Gastroesophageal sphincter (tissue), 4 donors: ENCODE measurements at regions not wholly inside any gene's neighbourhood (a gene's known extent, or its start where the extent isn't known, plus 50 kb on each side); places are given as distances from the start of the nearest gene placed in this dataset.

Experiments used
- ATAC-seq: fragments of 150-250 bp; one replicate; pipeline ENCODE4 v1.9.1; 2016; ENCODE audit warnings: mild to moderate bottlenecking, moderate library complexity
- H3K27ac ChIP-seq, 4 donors: fragments of 200-600 bp; sonication (generic) in 3 of 4; 1 replicate in 3 of 4; 2 replicates in 1 of 4; pipeline ENCODE4 v1.5.1; 2016 to 2019
- H3K27me3 ChIP-seq: fragments of 200-600 bp; sonication (generic); one replicate; pipeline ENCODE4 v1.5.1; 2019
- H3K36me3 ChIP-seq, 2 donors: fragments of 200-600 bp; sonication (generic); one replicate each; pipeline ENCODE4 v1.5.1; 2019; ENCODE audit warnings: control low read depth in 1 of 2
- H3K4me1 ChIP-seq, 3 donors: fragments of 200-600 bp; sonication (generic); 1 replicate in 2 of 3; 2 replicates in 1 of 3; pipeline ENCODE4 v1.5.1; 2016 to 2019; ENCODE audit warnings: control low read depth in 2 of 3
- H3K4me3 ChIP-seq, 2 donors: fragments of 200-600 bp; sonication (generic); one replicate each; pipeline ENCODE4 v1.5.1; 2019; ENCODE audit warnings: mild to moderate bottlenecking in 1 of 2, moderate library complexity in 1 of 2
- H3K9me3 ChIP-seq, 3 donors: fragments of 200-600 bp; sonication (generic); one replicate each; pipeline ENCODE4 v1.5.1; 2017 to 2019; ENCODE audit warnings: control low read depth in 2 of 3
- CTCF ChIP-seq, 4 experiments: fragments of 200-600 bp in 2 of 4; fragments of 450-650 bp in 2 of 4; sonication (generic) in 1 of 4; IDR thresholded peaks; one replicate each; pipeline ENCODE4 v1.5.1; 2017 to 2019; ENCODE audit warnings: antibody characterized with exemption in 4 of 4, mild to moderate bottlenecking in 2 of 4, moderate library complexity in 2 of 4
- EP300 ChIP-seq: sonication (generic); formaldehyde crosslinking; IDR thresholded peaks from one replicate; pipeline ENCODE4 v1.6.1; 2017; ENCODE audit warnings: antibody characterized with exemption, mild to moderate bottlenecking
- POLR2A ChIP-seq, 2 donors: fragments of 450-650 bp; IDR thresholded peaks; one replicate each; pipeline ENCODE4 v1.6.1; 2017; ENCODE audit warnings: antibody characterized with exemption in 2 of 2, mild to moderate bottlenecking in 2 of 2, moderate library complexity in 1 of 2
- POLR2AphosphoS5 ChIP-seq: sonication (generic); formaldehyde crosslinking; IDR thresholded peaks from one replicate; pipeline ENCODE4 v1.6.1; 2017; ENCODE audit warnings: antibody characterized with exemption
- WGBS, 2 donors: methylation state at CpG; one replicate each; pipeline ENCODE4 v1.1.5; 2018; ENCODE audit warnings: low coverage in 1 of 2; 5-methylcytosine and 5-hydroxymethylcytosine counted together

GRCh38 chr11:111035746-111036145 is 209.8 kb upstream of the POU2AF2 start:
- Histone ChIP-seq H3K4me3 (no peak overlapping the region), H3K36me3 (no peaks in the 10 kb centered on the region), H3K27ac (no peak overlapping the region), H3K4me1 (no peaks in the 10 kb centered on the region), H3K9me3 (no peaks in the 10 kb centered on the region), H3K27me3 (no peaks in the 10 kb centered on the region)
- no peak for ATAC-seq
- no peak for TF ChIP-seq CTCF (IDR thresholded peaks at IDR 0.05)
- no peak for TF ChIP-seq POLR2AphosphoS5
- no peak for TF ChIP-seq EP300
- no peak for TF ChIP-seq POLR2A (IDR thresholded peaks at IDR 0.05)
- 50% methylated on average over 1 of the region's 1 CpG; no CpG with 5 or more reads in 1 of the 2 donors for WGBS, 2 donors

- no peak for ATAC-seq
- Histone ChIP-seq H3K27me3 (no peaks in the 10 kb centered on the region), H3K27ac (no peak overlapping the region), H3K4me1 (no peaks in the 10 kb centered on the region), H3K36me3 (no peaks in the 10 kb centered on the region), H3K9me3 (peaks cover 0 to 6% (median 0%) of the 10 kb centered on the region in 3 donors), H3K4me3 (no peak overlapping the region)
- TF ChIP-seq CTCF (IDR thresholded peaks at IDR 0.05) (no peak), POLR2AphosphoS5 (no peak), EP300 (no peak), POLR2A (IDR thresholded peaks at IDR 0.05) (no peak)
Measured at GRCh38 chr11:111026241-111026640, 219.3 kb upstream of the POU2AF2 start.

GRCh38 chr11:111021131-111021530 is 224.4 kb upstream of the POU2AF2 start:
- no peaks in the 10 kb centered on the region for H3K9me3 ChIP-seq
- no peaks in the 10 kb centered on the region for H3K36me3 ChIP-seq
- no peak overlapping the region for H3K4me3 ChIP-seq
- no peaks in the 10 kb centered on the region for H3K27me3 ChIP-seq
- no peak for TF ChIP-seq EP300
- TF ChIP-seq POLR2A (IDR thresholded peaks at IDR 0.05): no peak
- no peak for TF ChIP-seq CTCF (IDR thresholded peaks at IDR 0.05)
- TF ChIP-seq POLR2AphosphoS5: no peak
- ATAC-seq: no peak
- H3K27ac ChIP-seq: no peak overlapping the region
- WGBS, 2 donors: 79% methylated on average over 4 of the region's 5 CpGs; no CpG with 5 or more reads in 1 of the 2 donors
- H3K4me1 ChIP-seq: no peaks in the 10 kb centered on the region

GRCh38 chr11:111019871-111020670 is 225.5 kb upstream of the POU2AF2 start:
- 50 to 77% methylated on average over 5 to 10 of the region's 10 CpGs for WGBS, 2 donors
- Histone ChIP-seq H3K4me3 (no peak overlapping the region), H3K27me3 (no peaks in the 10 kb centered on the region), H3K9me3 (no peaks in the 10 kb centered on the region), H3K36me3 (no peaks in the 10 kb centered on the region), H3K4me1 (no peaks in the 10 kb centered on the region), H3K27ac (peak overlapping the region in 2 of 4 donors; percentile 10 to 20)
- TF ChIP-seq CTCF (IDR thresholded peaks at IDR 0.05): no peak
- no peak for TF ChIP-seq POLR2AphosphoS5
- no peak for TF ChIP-seq EP300
- no peak for TF ChIP-seq POLR2A (IDR thresholded peaks at IDR 0.05)
- ATAC-seq: peak; percentile 76

- no peak for TF ChIP-seq CTCF (IDR thresholded peaks at IDR 0.05)
- no peak for TF ChIP-seq POLR2A (IDR thresholded peaks at IDR 0.05)
- no peak for TF ChIP-seq EP300
- no peak for TF ChIP-seq POLR2AphosphoS5
- Histone ChIP-seq H3K27ac (peak overlapping the region in 1 of 4 donors; percentile 10), H3K4me3 (no peak overlapping the region), H3K27me3 (no peaks in the 10 kb centered on the region), H3K36me3 (no peaks in the 10 kb centered on the region), H3K9me3 (no peaks in the 10 kb centered on the region), H3K4me1 (no peaks in the 10 kb centered on the region)
- ATAC-seq: peak; percentile 32
- WGBS, 2 donors: 7% methylated on average over 3 of the region's 6 CpGs; no CpG with 5 or more reads in 1 of the 2 donors
Measured at GRCh38 chr11:111019451-111019850, 226.1 kb upstream of the POU2AF2 start.
